ENCODE measurements at regions not wholly inside any gene's neighbourhood (a gene's known extent, or its start where the extent isn't known, plus 50 kb on each side); places are given as distances from the start of the nearest gene placed in this dataset.

GRCh38 chr13:34765446-34766180 is 176.5 kb upstream of the NBEA start:
- no peak for DNase-seq

GRCh38 chr13:34767778-34768177 is 174.3 kb upstream of the NBEA start:
- DNase-seq: no peak

GRCh38 chr13:34772206-34772605 is 169.9 kb upstream of the NBEA start:
- no peak for DNase-seq

GRCh38 chr13:34772881-34773280 is 169.2 kb upstream of the NBEA start:
- DNase-seq: no peak

GRCh38 chr13:34776390-34776981 is 165.6 kb upstream of the NBEA start:
- no peak for DNase-seq

GRCh38 chr13:34777089-34777913 is 164.8 kb upstream of the NBEA start:
- DNase-seq: no peak

- DNase-seq: no peak
Measured at GRCh38 chr13:34777914-34778303, 164.2 kb upstream of the NBEA start.

GRCh38 chr13:34779171-34779570 is 162.9 kb upstream of the NBEA start:
- DNase-seq: no peak

- no peak for DNase-seq
Measured at GRCh38 chr13:34793301-34793700, 148.8 kb upstream of the NBEA start.

- DNase-seq: no peak
Measured at GRCh38 chr13:34803756-34804155, 138.3 kb upstream of the NBEA start.

GRCh38 chr13:34805347-34805746 is 136.7 kb upstream of the NBEA start:
- no peak for DNase-seq

- DNase-seq: no peak
Measured at GRCh38 chr13:34808649-34809048, 133.4 kb upstream of the NBEA start.

GRCh38 chr13:34810996-34811395 is 131.1 kb upstream of the NBEA start:
- no peak for DNase-seq

GRCh38 chr13:34815526-34815925 is 126.5 kb upstream of the NBEA start:
- no peak for DNase-seq

- no peak for DNase-seq
Measured at GRCh38 chr13:34816245-34816884, 125.7 kb upstream of the NBEA start.

GRCh38 chr13:34816908-34817665 is 125.0 kb upstream of the NBEA start:
- no peak for DNase-seq

- no peak for DNase-seq
Measured at GRCh38 chr13:34822650-34823049, 119.4 kb upstream of the NBEA start.

- no peak for DNase-seq
Measured at GRCh38 chr13:34826432-34826831, 115.6 kb upstream of the NBEA start.

- no peak for DNase-seq
Measured at GRCh38 chr13:34833562-34834182, 108.4 kb upstream of the NBEA start.

- no peak for DNase-seq
Measured at GRCh38 chr13:34842466-34842865, 99.6 kb upstream of the NBEA start.

GRCh38 chr13:34847766-34848165 is 94.3 kb upstream of the NBEA start:
- no peak for DNase-seq

- DNase-seq: no peak
Measured at GRCh38 chr13:34849406-34849805, 92.7 kb upstream of the NBEA start.

All from cerebellar nuclear complex (tissue), 1 donor.